ENCODE measurements at regions not wholly inside any gene's neighbourhood (a gene's known extent, or its start where the extent isn't known, plus 50 kb on each side); places are given as distances from the start of the nearest gene placed in this dataset.

- H3K27me3 Mint-ChIP-seq (ENCODE audit: low read depth): no peaks in the 10 kb centered on the region
- no peak overlapping the region for H3K4me3 Mint-ChIP-seq
- DNase-seq (ENCODE audit: low spot score) (no peak), ATAC-seq (no peak)
- H3K9me3 Mint-ChIP-seq: peaks cover 27% of the 10 kb centered on the region
- H3K36me3 Mint-ChIP-seq: peaks cover 5% of the 10 kb centered on the region; the same call in 1 of the 2 replicates
- ChIA-PET POLR2A (no interaction called here), CTCF (no interaction called here)
- no peak overlapping the region for H3K27ac Mint-ChIP-seq
- no peak for TF ChIP-seq ZNF423 (CRISPR knock-in tag; IDR thresholded peaks at IDR 0.05)
- TF ChIP-seq ERG (CRISPR knock-in tag; IDR thresholded peaks at IDR 0.05): no peak
- no peak for TF ChIP-seq TEAD4 (CRISPR knock-in tag; IDR thresholded peaks at IDR 0.05)
- no peak for TF ChIP-seq FOXK1 (CRISPR knock-in tag; IDR thresholded peaks at IDR 0.05)
- TF ChIP-seq E2F5 (CRISPR knock-in tag; IDR thresholded peaks at IDR 0.05): no peak
- TF ChIP-seq SP1 (CRISPR knock-in tag; conservative IDR thresholded peaks at IDR 0.05): no peak
- TF ChIP-seq ZNF138 (CRISPR knock-in tag; conservative IDR thresholded peaks at IDR 0.05): no peak
- TF ChIP-seq ARID4B (CRISPR knock-in tag; IDR thresholded peaks at IDR 0.05; ENCODE audit: borderline replicate concordance): no peak
- no peak for TF ChIP-seq CTCF (IDR thresholded peaks at IDR 0.05)
- no peak for TF ChIP-seq SOX15 (CRISPR knock-in tag; IDR thresholded peaks at IDR 0.05)
- TF ChIP-seq GRHL2 (CRISPR knock-in tag; IDR thresholded peaks at IDR 0.05; ENCODE audit: insufficient replicate concordance, severe bottlenecking): no peak
- TF ChIP-seq NR1H2 (CRISPR knock-in tag; IDR thresholded peaks at IDR 0.05): no peak
- no peak for TF ChIP-seq ATF3 (CRISPR knock-in tag; conservative IDR thresholded peaks at IDR 0.05)
- no peak for TF ChIP-seq AFF4 (CRISPR knock-in tag; IDR thresholded peaks at IDR 0.05; ENCODE audit: borderline replicate concordance)
- H3K4me1 Mint-ChIP-seq: peaks cover 7% of the 10 kb centered on the region
Observed at GRCh38 chr7:153107826-153108225, 348.3 kb downstream of the ACTR3B start.

All from WTC11 (cell line).